HepG2 (cell line): ENCODE measurements at regions not wholly inside any gene's neighbourhood (a gene's known extent, or its start where the extent isn't known, plus 50 kb on each side); places are given as distances from the start of the nearest gene placed in this dataset.

Source experiments
- TF ChIP-seq, protein P1 (sequence below), 2 experiments: IDR thresholded peaks; 2 replicates each; pipeline ENCODE4 v1.6.1; 2011 to 2012; ENCODE audit warnings: low read length in 2 of 2, borderline replicate concordance in 1 of 2, low read depth in 1 of 2, mild to moderate bottlenecking in 1 of 2, moderate library complexity in 1 of 2
- TF ChIP-seq, protein P2 (sequence below), 2 experiments: fragments of 450-650 bp in 1 of 2; sonication (generic) in 1 of 2; formaldehyde crosslinking in 1 of 2; IDR thresholded peaks; 2 replicates each; pipeline versions ENCODE4 v1.6.1 to v1.8.0; 2016 to 2022; ENCODE audit warnings: antibody characterized with exemption in 1 of 2, mild to moderate bottlenecking in 1 of 2, missing genetic modification reagents in 1 of 2

DNA sequence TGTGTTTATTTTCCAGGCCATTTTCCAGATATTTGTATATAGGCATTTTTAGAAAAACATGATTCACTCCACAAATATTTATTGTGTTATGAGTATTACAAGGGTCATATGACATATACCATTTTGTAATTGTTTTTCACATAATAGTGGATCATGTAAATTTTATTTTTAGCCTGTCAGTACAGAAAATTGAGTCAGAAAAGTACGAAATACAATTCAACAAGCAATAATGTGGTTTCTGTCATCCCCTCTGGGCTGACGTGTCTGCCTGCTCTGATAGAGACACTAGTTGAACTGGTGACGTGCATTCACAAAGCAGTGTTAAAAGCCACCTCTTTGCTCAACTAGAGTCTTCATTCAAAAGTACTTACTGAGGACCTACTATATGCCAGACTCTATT is 97.9 kb upstream of the STEAP1B start:
- TF ChIP-seq, protein P1, sequence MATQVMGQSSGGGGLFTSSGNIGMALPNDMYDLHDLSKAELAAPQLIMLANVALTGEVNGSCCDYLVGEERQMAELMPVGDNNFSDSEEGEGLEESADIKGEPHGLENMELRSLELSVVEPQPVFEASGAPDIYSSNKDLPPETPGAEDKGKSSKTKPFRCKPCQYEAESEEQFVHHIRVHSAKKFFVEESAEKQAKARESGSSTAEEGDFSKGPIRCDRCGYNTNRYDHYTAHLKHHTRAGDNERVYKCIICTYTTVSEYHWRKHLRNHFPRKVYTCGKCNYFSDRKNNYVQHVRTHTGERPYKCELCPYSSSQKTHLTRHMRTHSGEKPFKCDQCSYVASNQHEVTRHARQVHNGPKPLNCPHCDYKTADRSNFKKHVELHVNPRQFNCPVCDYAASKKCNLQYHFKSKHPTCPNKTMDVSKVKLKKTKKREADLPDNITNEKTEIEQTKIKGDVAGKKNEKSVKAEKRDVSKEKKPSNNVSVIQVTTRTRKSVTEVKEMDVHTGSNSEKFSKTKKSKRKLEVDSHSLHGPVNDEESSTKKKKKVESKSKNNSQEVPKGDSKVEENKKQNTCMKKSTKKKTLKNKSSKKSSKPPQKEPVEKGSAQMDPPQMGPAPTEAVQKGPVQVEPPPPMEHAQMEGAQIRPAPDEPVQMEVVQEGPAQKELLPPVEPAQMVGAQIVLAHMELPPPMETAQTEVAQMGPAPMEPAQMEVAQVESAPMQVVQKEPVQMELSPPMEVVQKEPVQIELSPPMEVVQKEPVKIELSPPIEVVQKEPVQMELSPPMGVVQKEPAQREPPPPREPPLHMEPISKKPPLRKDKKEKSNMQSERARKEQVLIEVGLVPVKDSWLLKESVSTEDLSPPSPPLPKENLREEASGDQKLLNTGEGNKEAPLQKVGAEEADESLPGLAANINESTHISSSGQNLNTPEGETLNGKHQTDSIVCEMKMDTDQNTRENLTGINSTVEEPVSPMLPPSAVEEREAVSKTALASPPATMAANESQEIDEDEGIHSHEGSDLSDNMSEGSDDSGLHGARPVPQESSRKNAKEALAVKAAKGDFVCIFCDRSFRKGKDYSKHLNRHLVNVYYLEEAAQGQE (IDR thresholded peaks at IDR 0.05; ENCODE audit: borderline replicate concordance in 1 of 2, low read depth in 1 of 2, low read length in 2 of 2) = no peak
- TF ChIP-seq, protein P2, sequence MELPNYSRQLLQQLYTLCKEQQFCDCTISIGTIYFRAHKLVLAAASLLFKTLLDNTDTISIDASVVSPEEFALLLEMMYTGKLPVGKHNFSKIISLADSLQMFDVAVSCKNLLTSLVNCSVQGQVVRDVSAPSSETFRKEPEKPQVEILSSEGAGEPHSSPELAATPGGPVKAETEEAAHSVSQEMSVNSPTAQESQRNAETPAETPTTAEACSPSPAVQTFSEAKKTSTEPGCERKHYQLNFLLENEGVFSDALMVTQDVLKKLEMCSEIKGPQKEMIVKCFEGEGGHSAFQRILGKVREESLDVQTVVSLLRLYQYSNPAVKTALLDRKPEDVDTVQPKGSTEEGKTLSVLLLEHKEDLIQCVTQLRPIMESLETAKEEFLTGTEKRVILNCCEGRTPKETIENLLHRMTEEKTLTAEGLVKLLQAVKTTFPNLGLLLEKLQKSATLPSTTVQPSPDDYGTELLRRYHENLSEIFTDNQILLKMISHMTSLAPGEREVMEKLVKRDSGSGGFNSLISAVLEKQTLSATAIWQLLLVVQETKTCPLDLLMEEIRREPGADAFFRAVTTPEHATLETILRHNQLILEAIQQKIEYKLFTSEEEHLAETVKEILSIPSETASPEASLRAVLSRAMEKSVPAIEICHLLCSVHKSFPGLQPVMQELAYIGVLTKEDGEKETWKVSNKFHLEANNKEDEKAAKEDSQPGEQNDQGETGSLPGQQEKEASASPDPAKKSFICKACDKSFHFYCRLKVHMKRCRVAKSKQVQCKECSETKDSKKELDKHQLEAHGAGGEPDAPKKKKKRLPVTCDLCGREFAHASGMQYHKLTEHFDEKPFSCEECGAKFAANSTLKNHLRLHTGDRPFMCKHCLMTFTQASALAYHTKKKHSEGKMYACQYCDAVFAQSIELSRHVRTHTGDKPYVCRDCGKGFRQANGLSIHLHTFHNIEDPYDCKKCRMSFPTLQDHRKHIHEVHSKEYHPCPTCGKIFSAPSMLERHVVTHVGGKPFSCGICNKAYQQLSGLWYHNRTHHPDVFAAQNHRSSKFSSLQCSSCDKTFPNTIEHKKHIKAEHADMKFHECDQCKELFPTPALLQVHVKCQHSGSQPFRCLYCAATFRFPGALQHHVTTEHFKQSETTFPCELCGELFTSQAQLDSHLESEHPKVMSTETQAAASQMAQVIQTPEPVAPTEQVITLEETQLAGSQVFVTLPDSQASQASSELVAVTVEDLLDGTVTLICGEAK (IDR thresholded peaks at IDR 0.05) = no peak
- TF ChIP-seq, protein P2 (CRISPR knock-in tag; IDR thresholded peaks at IDR 0.05) = no peak
